Activated CD4-positive, alpha-beta memory T cell treated with anti-CD3 and anti-CD28 coated beads, Interleukin-2, amount 10 ng/mL, durations not matched to agents 7 days and 5 days (primary cell): ENCODE measurements at regions not wholly inside any gene's neighbourhood (a gene's known extent, or its start where the extent isn't known, plus 50 kb on each side); places are given as distances from the start of the nearest gene placed in this dataset.

ENCODE experiments used
- CTCF ChIA-PET: fragments of 350-600 bp; sonication (Branson Sonifier 250); formaldehyde crosslinking; loops from one replicate; lab custom pipeline; 2021; ENCODE audit warnings: antibody characterized with exemption, inconsistent platforms; lab: Charles Lee
- POLR2A ChIA-PET: fragments of 350-600 bp; sonication (Branson Sonifier 250); formaldehyde crosslinking; loops from one replicate; lab custom pipeline; 2021; ENCODE audit warnings: antibody characterized with exemption; lab: Charles Lee
- DNase-seq: peaks from one replicate; pipeline ENCODE4 v3.0.0-alpha.2; 2020
- H3K27ac Mint-ChIP-seq: one replicate; pipeline ENCODE4 v1.8.0; 2021; ENCODE audit warnings: mild to moderate bottlenecking, mixed read lengths
- H3K27me3 Mint-ChIP-seq: one replicate; pipeline ENCODE4 v1.8.0; 2021; ENCODE audit warnings: mixed read lengths
- H3K36me3 Mint-ChIP-seq: one replicate; pipeline ENCODE4 v1.8.0; 2021; ENCODE audit warnings: low read depth, mixed read lengths
- H3K4me1 Mint-ChIP-seq: one replicate; pipeline ENCODE4 v1.8.0; 2021; ENCODE audit warnings: mixed read lengths
- H3K4me3 Mint-ChIP-seq: one replicate; pipeline ENCODE4 v1.8.0; 2021; ENCODE audit warnings: mild to moderate bottlenecking, mixed read lengths
- H3K9me3 Mint-ChIP-seq: one replicate; pipeline ENCODE4 v1.8.0; 2021; ENCODE audit warnings: mixed read lengths

DNA sequence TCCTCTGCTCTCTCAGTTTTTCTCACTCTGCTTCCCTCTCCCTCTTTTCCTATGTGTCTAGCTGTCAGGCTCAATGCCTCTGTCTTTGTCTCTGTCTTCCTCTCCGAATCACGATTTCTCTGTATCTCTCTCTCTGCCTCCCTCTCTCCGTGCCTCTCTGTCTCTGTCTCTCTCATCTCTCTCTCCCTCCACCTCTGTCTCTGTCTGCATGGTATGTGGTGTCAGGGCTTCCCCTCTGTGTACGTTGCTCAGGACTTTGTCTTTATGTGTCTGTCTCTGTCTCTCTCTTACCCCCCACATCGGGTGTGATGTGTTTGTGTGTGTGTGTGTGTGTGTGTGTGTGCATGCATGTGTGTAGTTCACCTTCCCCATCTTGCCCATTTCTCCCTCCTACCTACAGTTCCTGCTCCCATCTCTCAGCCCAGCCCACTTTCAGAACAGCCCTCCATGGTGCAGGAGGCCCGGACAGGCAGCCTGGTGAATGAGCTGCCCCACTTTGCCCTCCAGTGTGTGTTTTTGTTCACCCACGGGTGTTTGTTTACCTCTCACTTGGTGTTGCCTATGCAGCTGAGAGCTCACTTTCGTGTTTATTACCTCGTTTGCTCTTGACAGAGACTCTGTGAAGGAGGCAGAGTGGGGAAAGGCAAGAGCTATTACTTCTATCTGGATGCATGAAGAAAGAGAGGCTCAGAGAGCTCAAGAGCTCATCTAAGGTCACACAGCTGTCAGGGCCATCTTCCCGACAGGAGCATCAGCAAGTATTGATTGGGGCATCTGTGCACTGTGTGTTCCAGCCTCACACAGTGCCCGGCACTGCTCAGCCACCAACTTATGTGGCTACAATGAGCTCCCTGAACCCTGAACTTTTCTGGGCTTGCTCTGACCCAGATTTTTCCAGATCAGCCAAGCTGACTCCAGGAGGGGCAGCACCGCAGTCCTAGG, 163.5 kb upstream of the ZMIZ1 start:
- no peaks in the 10 kb centered on the region for H3K36me3 Mint-ChIP-seq
- no peak overlapping the region for H3K4me3 Mint-ChIP-seq
- H3K27me3 Mint-ChIP-seq: no peaks in the 10 kb centered on the region
- DNase-seq: peak; percentile 6
- ChIA-PET POLR2A (no interaction called here), CTCF (no interaction called here)
- no peaks in the 10 kb centered on the region for H3K9me3 Mint-ChIP-seq
- H3K27ac Mint-ChIP-seq: no peak overlapping the region
- H3K4me1 Mint-ChIP-seq: no peaks in the 10 kb centered on the region

DNA sequence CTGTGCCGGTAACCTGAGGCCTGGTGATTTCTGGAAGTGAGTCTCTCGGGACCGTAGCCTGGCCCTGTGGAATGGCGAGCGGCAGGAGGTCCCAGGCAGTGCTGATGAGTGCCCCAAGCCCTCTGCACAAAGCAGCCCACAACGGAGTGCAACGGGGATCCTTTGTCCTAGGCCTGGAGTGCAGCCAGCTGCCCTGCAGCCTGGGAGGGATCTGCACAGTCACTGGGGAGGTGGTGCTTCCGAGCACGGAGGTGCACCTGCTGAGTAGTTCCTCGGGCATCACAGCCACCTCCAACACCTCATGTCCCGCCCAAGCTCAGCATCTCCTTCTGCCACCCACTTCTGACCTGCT, 162.8 kb upstream of the ZMIZ1 start:
- DNase-seq: peak; percentile 6
- no peak overlapping the region for H3K4me3 Mint-ChIP-seq
- CTCF ChIA-PET: no interaction called here
- H3K27ac Mint-ChIP-seq: no peak overlapping the region
- no peaks in the 10 kb centered on the region for H3K36me3 Mint-ChIP-seq
- POLR2A ChIA-PET: no interaction called here
- no peaks in the 10 kb centered on the region for H3K27me3 Mint-ChIP-seq
- no peaks in the 10 kb centered on the region for H3K9me3 Mint-ChIP-seq
- H3K4me1 Mint-ChIP-seq: no peaks in the 10 kb centered on the region

DNA sequence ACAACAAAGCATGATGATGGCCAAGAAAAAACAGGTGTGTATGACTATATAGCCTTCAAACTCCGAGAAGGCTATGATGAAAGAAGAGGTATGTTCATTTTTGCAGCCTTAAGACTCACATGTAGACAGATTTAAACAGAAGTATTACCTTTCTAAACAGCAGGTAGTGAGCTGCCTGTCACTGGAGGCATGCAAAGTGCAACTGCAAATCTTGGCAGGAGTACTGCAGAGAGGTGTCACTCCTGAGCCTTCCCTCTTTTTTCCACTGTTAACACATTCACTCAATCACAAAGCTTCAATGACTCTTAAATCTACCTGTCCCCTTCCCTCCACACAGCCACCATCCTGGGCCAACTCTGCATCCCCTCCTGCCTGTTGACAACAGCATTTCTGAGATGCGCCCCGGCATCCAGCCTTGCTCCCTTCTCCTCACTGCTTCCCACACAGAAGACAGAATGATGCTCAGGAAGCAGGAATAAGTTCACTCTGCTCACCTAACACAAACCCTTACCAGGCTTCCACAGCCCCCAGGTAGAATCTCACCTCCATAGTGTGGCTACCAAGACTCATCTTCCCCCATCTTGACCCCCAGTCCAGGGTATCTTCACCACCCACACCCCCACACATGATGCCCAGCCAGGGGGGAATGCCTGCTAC, 161.9 kb upstream of the ZMIZ1 start:
- H3K27me3 Mint-ChIP-seq: no peaks in the 10 kb centered on the region
- DNase-seq: peak; percentile 9
- H3K36me3 Mint-ChIP-seq: no peaks in the 10 kb centered on the region
- H3K4me1 Mint-ChIP-seq: no peaks in the 10 kb centered on the region
- H3K27ac Mint-ChIP-seq: no peak overlapping the region
- POLR2A ChIA-PET: no interaction called here
- H3K4me3 Mint-ChIP-seq: no peak overlapping the region
- no peaks in the 10 kb centered on the region for H3K9me3 Mint-ChIP-seq
- CTCF ChIA-PET: no interaction called here

DNA sequence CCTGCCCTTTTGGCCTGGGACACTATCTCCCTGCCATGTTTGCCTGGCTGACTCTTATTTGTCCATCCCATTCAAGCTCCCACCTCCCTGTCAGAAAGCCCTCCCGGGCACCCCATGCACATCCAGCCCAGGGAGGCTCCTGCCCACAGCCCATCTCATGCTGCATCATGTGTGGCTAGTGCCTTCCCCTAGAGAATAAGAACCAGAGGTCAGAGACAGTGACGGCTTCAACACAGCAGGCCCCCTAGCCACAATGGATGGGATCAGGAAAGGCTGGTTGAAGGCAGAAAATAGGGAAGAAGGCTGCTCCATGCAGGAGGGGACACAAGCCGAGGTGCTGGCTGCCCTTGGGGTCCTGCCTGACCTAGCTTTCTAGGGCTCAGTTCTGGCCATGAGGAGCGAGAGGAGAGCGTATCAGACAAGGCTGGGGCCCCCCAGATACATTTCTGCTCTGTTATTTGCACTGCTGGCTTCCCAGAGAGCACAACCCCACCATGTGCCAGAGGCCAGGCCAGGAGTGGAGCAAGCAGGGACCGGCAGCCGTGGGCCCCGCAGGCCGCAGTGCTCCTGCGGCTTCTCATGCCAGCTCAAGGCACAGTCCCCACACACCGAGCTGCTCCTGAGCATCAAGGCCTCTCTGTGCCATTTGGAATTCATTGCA, 161.1 kb upstream of the ZMIZ1 start:
- Mint-ChIP-seq H3K27ac (no peak overlapping the region), H3K4me3 (no peak overlapping the region), H3K4me1 (no peaks in the 10 kb centered on the region), H3K9me3 (no peaks in the 10 kb centered on the region), H3K36me3 (no peaks in the 10 kb centered on the region), H3K27me3 (no peaks in the 10 kb centered on the region)
- DNase-seq: no peak
- ChIA-PET POLR2A (no interaction called here), CTCF (no interaction called here)

DNA sequence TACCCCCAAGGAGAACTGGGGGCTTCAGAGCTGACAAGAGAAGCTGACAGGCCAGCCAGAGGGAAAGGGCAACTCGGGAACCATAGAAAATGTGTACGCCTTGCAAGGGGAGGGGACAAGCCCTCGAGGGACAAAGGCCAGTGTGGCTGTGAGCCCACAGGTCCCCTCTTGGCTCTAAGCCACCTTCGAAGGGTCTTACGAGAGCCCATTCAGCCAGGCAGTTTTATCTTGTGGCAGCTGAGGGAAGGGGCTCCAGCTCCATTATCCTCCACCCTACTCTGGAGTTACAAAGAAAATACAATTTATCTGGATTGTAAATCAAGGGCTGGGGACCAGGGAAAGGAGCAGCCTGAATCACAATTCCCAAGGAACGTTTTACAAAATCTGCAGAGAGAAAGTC, 159.5 kb upstream of the ZMIZ1 start:
- Mint-ChIP-seq H3K36me3 (no peaks in the 10 kb centered on the region), H3K27me3 (no peaks in the 10 kb centered on the region), H3K4me3 (no peak overlapping the region), H3K4me1 (no peaks in the 10 kb centered on the region), H3K9me3 (no peaks in the 10 kb centered on the region), H3K27ac (no peak overlapping the region)
- DNase-seq: no peak
- CTCF ChIA-PET: no interaction called here
- POLR2A ChIA-PET: no interaction called here

DNA sequence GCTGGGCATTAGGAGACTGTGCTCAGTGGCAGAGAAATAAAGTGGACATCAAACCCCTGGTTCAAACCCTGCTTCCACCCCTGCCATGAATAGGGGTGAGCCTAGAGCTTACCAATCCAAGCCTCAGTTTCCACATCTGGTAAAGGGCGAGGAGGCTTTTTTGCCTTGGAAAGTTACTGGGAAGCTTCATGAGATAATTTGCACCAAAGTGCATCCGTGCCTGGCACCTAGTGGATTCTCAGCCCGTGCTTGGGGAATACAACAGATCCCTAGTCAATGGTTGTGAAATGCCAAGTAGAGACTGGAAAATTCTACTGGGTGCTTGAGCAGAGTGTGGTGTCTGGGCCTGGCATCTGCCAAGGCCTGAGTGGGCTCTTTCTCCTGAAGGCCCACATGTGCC, 158.7 kb upstream of the ZMIZ1 start:
- no peaks in the 10 kb centered on the region for H3K27me3 Mint-ChIP-seq
- DNase-seq: no peak
- no peak overlapping the region for H3K27ac Mint-ChIP-seq
- H3K4me1 Mint-ChIP-seq: no peaks in the 10 kb centered on the region
- POLR2A ChIA-PET: no interaction called here
- no peak overlapping the region for H3K4me3 Mint-ChIP-seq
- H3K36me3 Mint-ChIP-seq: no peaks in the 10 kb centered on the region
- CTCF ChIA-PET: no interaction called here
- no peaks in the 10 kb centered on the region for H3K9me3 Mint-ChIP-seq

DNA sequence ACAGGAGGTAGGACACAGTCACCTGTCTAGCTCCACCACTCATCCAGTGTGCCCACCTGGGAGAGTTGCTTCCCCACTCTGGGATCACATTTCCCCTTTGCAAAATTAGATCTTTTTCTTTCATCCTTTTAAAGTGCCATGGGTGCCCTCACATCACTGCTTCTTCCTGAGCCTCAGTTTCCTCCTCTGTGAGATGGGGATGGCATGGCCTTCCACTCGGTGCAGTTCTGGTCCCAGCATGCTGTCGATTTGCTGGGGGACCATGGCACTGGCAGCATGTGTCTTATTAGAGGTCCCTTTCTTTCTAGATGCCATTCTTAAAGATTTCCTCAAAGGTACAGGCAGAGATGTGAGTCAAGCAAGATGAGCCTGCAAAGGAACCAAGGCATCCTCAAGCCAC, 158.3 kb upstream of the ZMIZ1 start:
- ChIA-PET CTCF (no interaction called here), POLR2A (no interaction called here)
- Mint-ChIP-seq H3K9me3 (no peaks in the 10 kb centered on the region), H3K27ac (no peak overlapping the region), H3K4me1 (no peaks in the 10 kb centered on the region), H3K36me3 (no peaks in the 10 kb centered on the region), H3K27me3 (no peaks in the 10 kb centered on the region), H3K4me3 (no peak overlapping the region)
- DNase-seq: no peak

DNA sequence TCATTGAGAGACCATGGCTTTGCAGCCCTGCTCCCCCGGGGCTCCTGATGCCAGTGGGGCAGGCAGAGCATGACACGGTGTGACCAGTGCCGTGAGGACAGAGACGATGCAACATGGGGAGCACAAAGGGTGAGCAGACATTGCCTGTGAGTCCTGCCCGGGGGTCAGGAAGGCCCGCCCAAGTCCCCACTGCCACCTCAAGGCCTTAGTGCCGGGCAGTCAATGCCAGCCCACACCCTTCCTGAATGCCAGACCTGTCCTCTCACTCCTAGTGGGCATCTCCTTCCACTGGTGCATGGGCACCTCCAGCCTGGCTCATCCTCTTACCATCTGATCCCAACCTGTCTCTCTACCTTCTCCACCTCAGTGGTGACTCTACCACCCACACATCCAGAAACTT, 157.9 kb upstream of the ZMIZ1 start:
- POLR2A ChIA-PET: no interaction called here
- no peaks in the 10 kb centered on the region for H3K4me1 Mint-ChIP-seq
- H3K27me3 Mint-ChIP-seq: no peaks in the 10 kb centered on the region
- no peaks in the 10 kb centered on the region for H3K9me3 Mint-ChIP-seq
- H3K4me3 Mint-ChIP-seq: no peak overlapping the region
- CTCF ChIA-PET: no interaction called here
- H3K36me3 Mint-ChIP-seq: no peaks in the 10 kb centered on the region
- no peak for DNase-seq
- H3K27ac Mint-ChIP-seq: no peak overlapping the region

DNA sequence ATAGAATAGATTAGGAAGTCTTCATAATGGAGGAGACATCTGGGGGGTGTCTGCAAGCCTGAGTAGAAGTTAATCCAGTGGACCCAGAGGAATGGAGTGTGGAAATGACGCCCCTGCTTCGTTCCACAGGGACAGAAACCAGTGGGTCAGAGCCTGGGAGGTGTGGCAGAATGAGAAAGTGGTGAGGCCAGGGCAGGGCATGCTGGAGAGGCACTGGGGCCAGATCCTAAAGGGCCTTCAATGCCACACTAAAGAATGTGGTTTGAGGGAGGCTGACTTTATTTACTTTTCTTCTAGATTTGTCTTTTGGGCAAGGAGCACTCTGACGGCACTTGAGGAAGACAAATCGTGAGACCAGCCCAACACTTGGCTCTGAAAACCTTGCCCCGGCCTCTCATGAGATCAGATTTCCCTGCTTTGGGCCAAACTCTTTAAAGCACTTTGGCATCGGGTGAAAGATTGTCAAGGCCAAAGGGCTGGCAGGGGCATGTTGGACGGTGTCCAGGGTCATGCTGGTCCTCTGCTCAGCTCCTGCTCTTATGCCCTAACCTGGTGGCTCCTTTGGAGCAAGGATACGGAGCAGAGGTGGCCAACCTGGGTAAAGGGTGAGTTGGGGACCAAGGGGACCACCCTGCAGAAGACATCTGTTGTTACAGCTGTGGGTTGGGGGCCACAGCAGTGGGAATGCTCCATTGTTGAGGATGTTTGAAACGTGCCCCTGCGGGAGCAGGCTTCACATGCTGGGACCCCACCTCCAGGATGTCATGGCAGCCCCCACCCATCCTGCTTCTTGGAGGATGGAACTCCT, 157.0 kb upstream of the ZMIZ1 start:
- Mint-ChIP-seq H3K36me3 (no peaks in the 10 kb centered on the region), H3K27me3 (no peaks in the 10 kb centered on the region), H3K27ac (no peak overlapping the region), H3K4me1 (no peaks in the 10 kb centered on the region), H3K9me3 (no peaks in the 10 kb centered on the region), H3K4me3 (no peak overlapping the region)
- ChIA-PET CTCF (no interaction called here), POLR2A (no interaction called here)
- no peak for DNase-seq

DNA sequence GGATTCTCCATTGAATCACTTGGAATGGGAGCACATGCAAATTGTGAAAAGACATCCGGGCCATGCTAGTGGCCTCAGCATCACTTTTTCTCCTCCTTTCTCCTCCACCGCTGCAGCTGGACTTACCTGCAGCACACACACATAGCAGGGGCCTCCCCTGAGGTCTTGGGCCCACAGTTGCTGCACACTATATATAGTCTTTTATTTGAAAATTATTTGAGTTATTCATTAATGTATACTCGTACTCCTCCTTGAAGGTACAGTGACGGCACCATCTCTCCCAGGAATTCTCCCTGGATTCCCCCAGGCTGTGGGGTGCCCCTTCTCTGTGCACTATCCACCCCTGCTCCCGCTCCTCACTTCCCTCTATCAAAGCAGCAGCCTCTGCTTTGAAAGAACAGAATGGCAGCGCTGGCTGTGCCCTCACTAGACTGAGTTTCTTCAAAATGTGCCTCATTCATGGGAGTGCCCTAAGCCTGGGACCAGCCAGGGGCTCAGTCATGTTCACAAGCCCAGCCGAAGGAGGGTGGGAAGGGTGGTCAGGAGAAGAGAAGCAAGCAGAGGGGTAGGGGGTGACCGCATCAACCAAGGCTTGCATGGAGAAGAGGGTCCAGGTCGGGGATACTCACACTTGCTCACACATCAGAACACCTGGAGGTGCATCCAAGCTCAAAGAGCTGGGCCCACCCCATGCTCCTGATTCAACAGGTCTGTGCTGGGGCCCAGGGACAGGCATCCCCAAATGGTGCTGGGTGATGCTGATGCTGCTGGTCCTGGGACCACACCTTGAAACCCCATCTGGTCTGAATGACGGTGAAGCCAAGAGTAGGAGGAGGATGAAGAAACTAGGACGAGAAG, 156.2 kb upstream of the ZMIZ1 start:
- CTCF ChIA-PET: interaction anchor here (1.5 kb wide), 1 partner anchor 283 kb away, joined by 3 read pairs; no protein-coding TSS in a partner anchor

DNA sequence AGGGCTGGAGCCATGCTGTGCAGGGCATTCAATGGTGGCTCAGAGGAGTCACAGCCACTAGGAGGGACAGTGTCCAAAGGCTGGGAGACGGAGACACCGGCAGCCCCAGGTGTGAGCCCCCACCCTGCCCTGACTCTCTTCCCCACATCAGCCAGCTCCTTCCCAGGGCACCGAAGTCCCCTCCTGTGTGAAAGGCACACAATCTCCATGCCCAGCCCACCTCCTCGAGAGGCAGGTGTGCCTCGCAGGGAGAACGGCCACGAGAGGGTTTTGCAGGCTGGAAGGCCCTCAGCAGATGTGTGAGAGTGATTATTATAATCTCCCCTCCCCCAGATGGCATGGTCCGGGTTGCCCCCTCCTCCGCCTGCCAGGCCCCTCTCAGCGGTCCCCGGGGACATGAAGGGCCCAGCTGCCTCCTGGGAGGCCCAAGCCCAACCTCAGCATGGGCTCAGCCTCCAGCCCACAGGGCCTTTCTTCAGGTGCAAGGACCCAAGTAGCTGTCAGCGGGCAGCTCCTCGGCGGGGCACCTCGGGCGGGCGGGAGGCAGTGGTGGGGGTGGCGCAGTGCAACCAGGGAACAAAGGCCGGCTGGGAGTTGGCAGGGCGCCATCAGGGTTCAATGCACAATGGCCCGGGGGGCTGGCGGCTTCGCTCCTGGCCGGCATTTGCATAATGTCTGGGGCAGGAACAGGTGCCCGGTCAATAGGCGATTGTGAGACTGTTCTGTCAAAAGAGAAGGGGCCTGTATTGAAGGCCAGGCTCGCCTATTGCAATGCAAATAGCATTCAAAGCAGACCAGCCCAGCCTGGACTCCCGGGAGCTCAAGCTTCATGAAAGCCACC, 155.3 kb upstream of the ZMIZ1 start:
- POLR2A ChIA-PET: no interaction called here
- H3K27ac Mint-ChIP-seq: no peak overlapping the region
- DNase-seq: no peak
- no peaks in the 10 kb centered on the region for H3K4me1 Mint-ChIP-seq
- no peaks in the 10 kb centered on the region for H3K36me3 Mint-ChIP-seq
- no peaks in the 10 kb centered on the region for H3K9me3 Mint-ChIP-seq
- H3K27me3 Mint-ChIP-seq: no peaks in the 10 kb centered on the region
- CTCF ChIA-PET: interaction anchor here (1.5 kb wide), 1 partner anchor 282 kb away, joined by 3 read pairs; no protein-coding TSS in a partner anchor
- no peak overlapping the region for H3K4me3 Mint-ChIP-seq

More for the DNA sequence above, 156.2 kb upstream of the ZMIZ1 start:
- no peaks in the 10 kb centered on the region for H3K9me3 Mint-ChIP-seq
- POLR2A ChIA-PET: no interaction called here
- no peaks in the 10 kb centered on the region for H3K4me1 Mint-ChIP-seq
- no peaks in the 10 kb centered on the region for H3K36me3 Mint-ChIP-seq
- DNase-seq: no peak
- H3K4me3 Mint-ChIP-seq: no peak overlapping the region
- no peak overlapping the region for H3K27ac Mint-ChIP-seq
- no peaks in the 10 kb centered on the region for H3K27me3 Mint-ChIP-seq

DNA sequence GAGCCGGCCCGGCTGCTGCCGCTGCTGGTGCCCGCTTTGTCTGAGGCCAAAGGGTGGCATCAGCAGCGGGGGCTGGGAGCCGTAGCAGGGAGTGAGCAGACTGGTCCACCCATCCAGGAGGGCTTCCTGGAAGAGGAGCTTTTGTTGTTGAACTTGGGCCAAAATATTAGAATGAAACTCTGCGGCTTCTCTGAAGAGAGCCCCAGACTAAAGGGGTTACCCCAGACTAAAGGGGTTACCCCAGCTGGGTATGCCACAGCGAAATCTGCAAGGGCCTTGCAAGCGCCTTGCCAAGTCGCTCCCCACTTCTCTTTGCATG, 154.7 kb upstream of the ZMIZ1 start:
- Mint-ChIP-seq H3K4me3 (no peak overlapping the region), H3K36me3 (no peaks in the 10 kb centered on the region), H3K4me1 (no peaks in the 10 kb centered on the region), H3K9me3 (no peaks in the 10 kb centered on the region), H3K27ac (no peak overlapping the region), H3K27me3 (no peaks in the 10 kb centered on the region)
- POLR2A ChIA-PET: no interaction called here
- DNase-seq: no peak
- CTCF ChIA-PET: interaction anchor here (1.5 kb wide), 1 partner anchor 282 kb away, joined by 3 read pairs; no protein-coding TSS in a partner anchor
